ENCODE measurements at regions not wholly inside any gene's neighbourhood (a gene's known extent, or its start where the extent isn't known, plus 50 kb on each side); places are given as distances from the start of the nearest gene placed in this dataset.
"Not testable (repeated sequence)": the region's sequence is repeated elsewhere in the genome, so short reads cannot be mapped to it uniquely, and the experiment has no call there.

- DNase-seq: not testable (repeated sequence)
Observed at GRCh38 chr17:20683651-20684229, 104.2 kb downstream of the CDRT15L2 start.

GRCh38 chr17:20684975-20685374 lies 105.5 kb downstream of the CDRT15L2 start:
- not testable (repeated sequence) for DNase-seq

- DNase-seq: not testable (repeated sequence)
Observed at GRCh38 chr17:20687584-20687983, 108.1 kb downstream of the CDRT15L2 start.

- DNase-seq: not testable (repeated sequence)
Observed at GRCh38 chr17:20689170-20689749, 109.7 kb downstream of the CDRT15L2 start.

GRCh38 chr17:20692706-20693105 lies 113.2 kb downstream of the CDRT15L2 start:
- DNase-seq: not testable (repeated sequence)

- DNase-seq: not testable (repeated sequence)
Observed at GRCh38 chr17:20695871-20696270, 116.3 kb downstream of the CDRT15L2 start.

GRCh38 chr17:20698463-20699206 lies 119.1 kb downstream of the CDRT15L2 start:
- not testable (repeated sequence) for DNase-seq

GRCh38 chr17:20700528-20700927 lies 121.0 kb downstream of the CDRT15L2 start:
- DNase-seq: not testable (repeated sequence)

GRCh38 chr17:20701366-20701765 lies 121.8 kb downstream of the CDRT15L2 start:
- DNase-seq: not testable (repeated sequence)

- DNase-seq: no peak
Observed at GRCh38 chr17:20702692-20703091, 123.2 kb downstream of the CDRT15L2 start.

- DNase-seq: no peak
Observed at GRCh38 chr17:20703781-20704180, 124.3 kb downstream of the CDRT15L2 start.

GRCh38 chr17:20705186-20705585 lies 125.7 kb downstream of the CDRT15L2 start:
- DNase-seq: not testable (repeated sequence)

GRCh38 chr17:20706751-20707373 lies 127.3 kb downstream of the CDRT15L2 start:
- DNase-seq: no peak

- DNase-seq: not testable (repeated sequence)
Observed at GRCh38 chr17:20708821-20709220, 129.3 kb downstream of the CDRT15L2 start.

- not testable (repeated sequence) for DNase-seq
Observed at GRCh38 chr17:20716481-20716880, 137.0 kb downstream of the CDRT15L2 start.

- DNase-seq: no peak
Observed at GRCh38 chr17:20721171-20721570, 141.6 kb downstream of the CDRT15L2 start.

GRCh38 chr17:20724391-20724790 lies 144.9 kb downstream of the CDRT15L2 start:
- not testable (repeated sequence) for DNase-seq

- not testable (repeated sequence) for DNase-seq
Observed at GRCh38 chr17:20727201-20727600, 147.7 kb downstream of the CDRT15L2 start.

GRCh38 chr17:20728181-20728580 lies 148.7 kb downstream of the CDRT15L2 start:
- no peak for DNase-seq

GRCh38 chr17:20731131-20731530 lies 151.6 kb downstream of the CDRT15L2 start:
- not testable (repeated sequence) for DNase-seq

GRCh38 chr17:20733923-20734322 lies 154.4 kb downstream of the CDRT15L2 start:
- DNase-seq: no peak

GRCh38 chr17:20735796-20736195 lies 156.3 kb downstream of the CDRT15L2 start:
- no peak for DNase-seq

GRCh38 chr17:20737636-20738035 lies 158.1 kb downstream of the CDRT15L2 start:
- not testable (repeated sequence) for DNase-seq

Data from activated CD4-positive, alpha-beta T cell treated with anti-CD3 and anti-CD28 coated beads, Interleukin-2, amount 50 U/mL, for 48 hours (primary cell).